ENCODE measurements at regions not wholly inside any gene's neighbourhood (a gene's known extent, or its start where the extent isn't known, plus 50 kb on each side); places are given as distances from the start of the nearest gene placed in this dataset.

DNA sequence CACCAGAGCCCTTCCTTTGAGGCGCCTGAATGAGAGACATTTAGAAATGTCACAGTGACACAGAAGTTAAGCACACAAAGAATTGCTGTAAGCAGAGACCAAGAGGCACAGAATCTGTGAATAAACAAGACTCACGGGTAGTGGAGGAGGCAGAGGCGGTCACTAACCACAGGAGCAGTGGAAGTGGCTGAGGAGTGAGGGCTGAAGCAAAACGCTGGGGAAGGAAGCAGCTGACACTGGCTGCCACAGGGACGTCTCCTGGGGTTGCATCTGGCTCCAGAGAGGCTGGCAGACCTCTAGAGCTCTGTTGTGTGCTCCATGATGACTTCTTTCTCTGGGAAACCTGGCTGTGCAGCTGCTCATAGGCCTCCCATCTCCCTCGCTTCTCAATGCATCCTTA, 65.0 kb upstream of the SLC2A12 start:
- no peak overlapping the region for H3K27ac ChIP-seq

DNA sequence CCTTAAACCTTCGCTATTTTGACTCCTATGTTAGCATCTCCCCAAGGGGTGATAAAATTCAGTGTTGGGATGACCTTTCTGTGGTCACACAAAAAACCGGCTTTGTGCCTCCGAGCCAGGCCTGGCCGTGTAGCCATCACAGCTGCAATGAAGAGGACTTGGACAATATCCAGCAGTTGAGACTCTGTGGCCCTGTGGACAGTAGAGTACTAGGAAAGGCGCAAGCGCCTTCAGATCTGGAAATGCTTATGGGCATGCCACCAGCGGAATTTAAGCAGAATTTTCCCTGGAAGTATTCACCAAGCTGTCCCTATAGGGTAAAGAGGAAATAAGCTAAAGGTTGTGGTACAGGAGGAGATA, 63.3 kb upstream of the SLC2A12 start:
- no peak overlapping the region for H3K27ac ChIP-seq
- no peak overlapping the region for H3K4me3 ChIP-seq
- TF ChIP-seq, protein P1, sequence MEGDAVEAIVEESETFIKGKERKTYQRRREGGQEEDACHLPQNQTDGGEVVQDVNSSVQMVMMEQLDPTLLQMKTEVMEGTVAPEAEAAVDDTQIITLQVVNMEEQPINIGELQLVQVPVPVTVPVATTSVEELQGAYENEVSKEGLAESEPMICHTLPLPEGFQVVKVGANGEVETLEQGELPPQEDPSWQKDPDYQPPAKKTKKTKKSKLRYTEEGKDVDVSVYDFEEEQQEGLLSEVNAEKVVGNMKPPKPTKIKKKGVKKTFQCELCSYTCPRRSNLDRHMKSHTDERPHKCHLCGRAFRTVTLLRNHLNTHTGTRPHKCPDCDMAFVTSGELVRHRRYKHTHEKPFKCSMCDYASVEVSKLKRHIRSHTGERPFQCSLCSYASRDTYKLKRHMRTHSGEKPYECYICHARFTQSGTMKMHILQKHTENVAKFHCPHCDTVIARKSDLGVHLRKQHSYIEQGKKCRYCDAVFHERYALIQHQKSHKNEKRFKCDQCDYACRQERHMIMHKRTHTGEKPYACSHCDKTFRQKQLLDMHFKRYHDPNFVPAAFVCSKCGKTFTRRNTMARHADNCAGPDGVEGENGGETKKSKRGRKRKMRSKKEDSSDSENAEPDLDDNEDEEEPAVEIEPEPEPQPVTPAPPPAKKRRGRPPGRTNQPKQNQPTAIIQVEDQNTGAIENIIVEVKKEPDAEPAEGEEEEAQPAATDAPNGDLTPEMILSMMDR (IDR thresholded peaks at IDR 0.05), result no peak
- no peak for DNase-seq
- H3K27me3 ChIP-seq, result peaks cover 0 to 11% of the 10 kb centered on the region in 2 donors
- no peaks in the 10 kb centered on the region for H3K36me3 ChIP-seq
- intact Hi-C loops (cut with DNase I; ENCODE audit: low total_unique reads), result loop anchor here (10.0 kb wide), 1 partner anchor 769 kb away; no protein-coding TSS in a partner anchor
- H3K4me1 ChIP-seq, result no peaks in the 10 kb centered on the region
- no peaks in the 10 kb centered on the region for H3K9me3 ChIP-seq

More for the DNA sequence above, 65.0 kb upstream of the SLC2A12 start:
- Histone ChIP-seq H3K9me3 (no peaks in the 10 kb centered on the region), H3K4me3 (no peak overlapping the region), H3K36me3 (no peaks in the 10 kb centered on the region), H3K4me1 (no peaks in the 10 kb centered on the region), H3K27me3 (peaks cover 0 to 11% of the 10 kb centered on the region in 2 donors)
- no peak for DNase-seq
- intact Hi-C loops (cut with DNase I; ENCODE audit: low total_unique reads), result loop anchor here (10.0 kb wide), 1 partner anchor 767 kb away; no protein-coding TSS in a partner anchor
- TF ChIP-seq, protein P1 (IDR thresholded peaks at IDR 0.05), result no peak

DNA sequence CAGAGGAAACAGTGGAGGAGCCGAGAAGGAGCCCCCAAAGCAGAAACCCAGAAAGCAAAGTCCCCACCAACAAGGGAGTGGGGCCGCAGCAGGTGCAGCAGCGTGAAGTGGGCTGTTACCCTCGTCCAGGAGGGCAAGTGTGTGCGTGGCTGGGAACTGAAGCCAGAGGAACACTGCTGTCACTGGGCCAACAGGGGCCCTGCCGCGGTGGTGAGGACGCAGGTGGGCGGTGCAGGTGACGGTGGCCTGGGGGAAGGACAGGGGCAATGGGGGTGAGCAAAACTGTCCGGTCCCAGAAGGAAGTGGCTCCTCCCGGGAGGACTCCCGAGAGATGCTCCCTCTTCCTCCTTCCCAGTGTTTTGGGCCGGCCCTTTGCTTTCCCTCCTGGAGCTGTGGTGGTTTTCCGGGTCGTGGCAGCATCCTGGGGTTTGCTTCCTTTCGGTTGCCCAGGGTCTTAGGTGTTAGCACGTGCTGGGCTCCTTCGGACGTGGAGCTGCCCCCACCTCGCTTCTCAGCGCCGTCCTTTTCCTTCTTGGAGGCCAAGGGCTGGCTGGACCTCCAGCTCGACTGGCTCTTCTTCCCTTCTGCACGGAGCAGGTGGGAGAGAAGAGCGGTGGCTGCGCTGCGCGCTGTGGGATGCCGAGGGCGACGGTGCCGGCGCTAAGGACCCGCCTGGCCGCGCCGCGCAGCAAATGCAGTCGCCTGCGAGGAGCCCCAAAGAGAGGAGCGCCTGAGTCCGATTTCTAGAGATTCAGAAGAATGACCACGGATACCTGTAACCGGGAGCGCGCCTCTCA, 62.7 kb upstream of the SLC2A12 start:
- Histone ChIP-seq H3K27ac (no peak overlapping the region), H3K9me3 (no peaks in the 10 kb centered on the region), H3K27me3 (peaks cover 0 to 11% of the 10 kb centered on the region in 2 donors), H3K36me3 (no peaks in the 10 kb centered on the region), H3K4me3 (no peak overlapping the region), H3K4me1 (no peaks in the 10 kb centered on the region)
- intact Hi-C loops (cut with DNase I; ENCODE audit: low total_unique reads), result loop anchor here (10.0 kb wide), 1 partner anchor 770 kb away; no protein-coding TSS in a partner anchor
- TF ChIP-seq, protein P1 (IDR thresholded peaks at IDR 0.05), result no peak
- no peak for DNase-seq

DNA sequence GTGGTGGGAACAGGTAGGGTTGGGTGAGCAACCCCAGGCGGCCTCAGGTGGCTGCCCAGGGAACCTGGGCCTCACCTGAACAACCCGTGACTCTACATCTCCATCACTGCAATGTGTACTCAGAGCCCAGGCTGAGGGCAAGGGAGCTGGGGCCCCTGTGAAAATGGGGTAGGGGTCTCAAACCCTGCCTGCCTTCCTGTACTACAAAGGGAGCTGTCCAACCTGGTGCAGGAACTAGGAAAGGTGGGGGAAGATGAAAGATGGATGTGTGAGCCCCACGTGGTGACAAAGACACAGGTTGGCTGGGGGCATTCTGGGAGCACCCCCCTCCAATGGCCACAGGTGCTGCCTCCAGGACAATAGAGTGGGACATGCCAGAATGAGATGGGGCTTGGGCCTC, 62.1 kb upstream of the SLC2A12 start:
- Histone ChIP-seq H3K9me3 (no peaks in the 10 kb centered on the region), H3K27me3 (peaks cover 0 to 11% of the 10 kb centered on the region in 2 donors), H3K4me3 (no peak overlapping the region), H3K27ac (no peak overlapping the region), H3K4me1 (no peaks in the 10 kb centered on the region), H3K36me3 (no peaks in the 10 kb centered on the region)
- intact Hi-C loops (cut with DNase I; ENCODE audit: low total_unique reads), result loop anchor here (10.0 kb wide), 1 partner anchor 770 kb away; no protein-coding TSS in a partner anchor
- no peak for DNase-seq
- TF ChIP-seq, protein P1 (IDR thresholded peaks at IDR 0.05), result no peak

DNA sequence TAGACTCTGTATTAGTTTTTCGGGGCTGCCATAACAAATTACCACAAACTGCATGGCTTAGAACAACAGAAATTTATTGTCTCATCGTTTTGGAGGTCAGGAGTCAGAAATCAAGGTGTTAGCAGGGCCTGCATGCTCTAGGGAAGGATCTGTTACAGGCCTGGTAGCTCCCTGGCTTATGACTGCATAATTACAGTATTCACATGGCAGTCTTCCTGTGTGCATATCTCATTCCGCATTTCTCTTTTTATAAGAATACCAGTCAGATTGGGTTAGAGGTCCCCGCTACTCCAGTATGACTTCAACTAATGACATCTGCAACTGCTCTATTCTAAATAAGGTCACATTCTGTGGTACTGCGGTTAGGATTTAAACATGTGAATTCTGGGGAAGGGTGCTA, 59.3 kb upstream of the SLC2A12 start:
- Histone ChIP-seq H3K27me3 (peaks cover 0 to 11% of the 10 kb centered on the region in 2 donors), H3K27ac (no peak overlapping the region), H3K36me3 (no peaks in the 10 kb centered on the region), H3K4me1 (no peaks in the 10 kb centered on the region), H3K4me3 (no peak overlapping the region), H3K9me3 (no peaks in the 10 kb centered on the region)
- intact Hi-C loops (cut with DNase I; ENCODE audit: low total_unique reads), result loop anchor here (10.0 kb wide), 1 partner anchor 773 kb away; no protein-coding TSS in a partner anchor
- no peak for DNase-seq
- TF ChIP-seq, protein P1 (IDR thresholded peaks at IDR 0.05), result no peak

Data from tibial artery (tissue), 4 donors.